CD4-positive, alpha-beta T cell treated with Interleukin-10 for 1 hour (primary cell): ENCODE measurements at regions not wholly inside any gene's neighbourhood (a gene's known extent, or its start where the extent isn't known, plus 50 kb on each side); places are given as distances from the start of the nearest gene placed in this dataset.

ENCODE experiments used
- DNase-seq: peaks from one replicate; pipeline ENCODE4 v3.0.0-alpha.2; 2020

DNA sequence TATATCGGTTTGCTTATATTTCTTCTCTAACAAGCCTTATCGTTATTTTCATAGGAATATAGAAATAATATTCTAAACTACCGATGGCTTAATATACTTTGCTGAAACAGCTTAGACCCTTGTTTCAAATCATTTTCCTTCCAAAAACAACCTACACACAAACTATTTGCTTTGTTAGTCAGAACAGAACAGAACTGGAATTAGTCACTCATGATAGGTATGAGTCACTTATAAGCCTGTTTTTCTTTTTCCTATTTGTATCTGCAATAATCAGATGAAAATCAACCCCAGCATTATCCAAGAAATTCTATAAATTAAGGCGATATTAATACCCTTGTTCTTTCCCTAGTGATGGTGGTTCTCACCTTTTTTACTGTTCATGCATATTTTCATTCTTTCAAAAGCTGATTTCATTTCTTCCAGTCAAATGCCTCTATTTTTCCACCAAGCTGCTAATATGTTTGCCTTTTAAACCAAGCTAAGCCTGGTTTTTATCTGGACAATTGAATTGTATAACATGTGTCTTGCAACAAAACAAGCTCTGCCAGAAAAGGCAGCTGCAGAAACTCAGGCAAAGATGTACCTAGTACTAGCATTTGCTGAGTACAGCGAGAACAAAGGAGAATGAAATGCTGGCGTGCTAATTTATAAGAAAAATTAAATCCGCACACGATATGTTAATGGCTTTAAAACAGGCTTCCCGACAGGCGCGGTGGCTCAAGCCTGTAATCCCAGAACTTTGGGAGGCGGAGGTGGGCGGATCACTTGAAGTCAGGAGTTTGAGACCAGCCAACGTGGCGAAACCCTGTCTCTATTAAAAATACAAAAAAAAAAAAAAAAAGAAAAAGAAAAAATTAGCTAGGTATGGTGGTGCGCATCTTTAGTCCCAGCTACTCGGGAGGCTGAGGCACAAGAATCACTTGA, 1418.2 kb downstream of the AACS start:
- DNase-seq, result no peak

GRCh38 chr12:126487431-126487980, 1422.3 kb downstream of the AACS start:
- no peak for DNase-seq

DNA sequence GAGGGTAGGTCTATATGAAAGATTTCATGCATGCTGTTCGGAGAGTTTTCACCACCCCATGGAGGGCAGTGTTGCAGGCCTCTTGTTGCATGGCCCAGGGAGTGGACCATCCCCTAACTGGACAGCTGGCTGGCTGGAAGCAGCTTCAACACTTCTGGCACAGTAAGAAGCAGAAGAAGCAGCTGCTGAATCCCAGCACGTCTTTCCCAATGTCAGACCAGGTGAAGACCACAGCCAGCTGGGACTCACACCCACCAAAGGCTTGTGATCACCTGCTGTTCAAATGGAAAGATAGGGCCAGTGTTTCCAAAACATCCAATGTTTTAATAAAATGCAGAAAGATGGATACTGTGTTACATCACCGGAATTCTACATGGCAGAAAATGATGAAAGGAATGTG, 1423.6 kb downstream of the AACS start:
- no peak for DNase-seq

DNA sequence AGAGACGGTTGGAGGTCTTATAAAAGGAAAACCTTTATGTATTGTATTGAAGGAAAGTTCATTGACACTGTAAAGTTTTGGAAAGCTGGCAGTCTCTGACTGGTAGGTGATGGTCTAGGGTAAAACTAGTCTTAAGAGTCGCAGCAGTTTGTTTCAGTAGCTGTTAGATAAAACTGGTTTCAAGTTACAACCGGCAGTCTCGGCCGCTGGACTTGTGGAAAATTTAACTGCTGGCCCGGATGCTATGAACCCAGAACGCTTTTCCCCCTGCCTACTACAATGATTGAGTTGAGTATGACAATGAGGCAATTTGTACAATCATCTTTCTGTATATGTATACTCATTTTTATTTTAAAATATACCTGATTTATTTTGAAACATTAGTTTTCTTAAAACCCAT, 1426.9 kb downstream of the AACS start:
- DNase-seq, result no peak

DNA sequence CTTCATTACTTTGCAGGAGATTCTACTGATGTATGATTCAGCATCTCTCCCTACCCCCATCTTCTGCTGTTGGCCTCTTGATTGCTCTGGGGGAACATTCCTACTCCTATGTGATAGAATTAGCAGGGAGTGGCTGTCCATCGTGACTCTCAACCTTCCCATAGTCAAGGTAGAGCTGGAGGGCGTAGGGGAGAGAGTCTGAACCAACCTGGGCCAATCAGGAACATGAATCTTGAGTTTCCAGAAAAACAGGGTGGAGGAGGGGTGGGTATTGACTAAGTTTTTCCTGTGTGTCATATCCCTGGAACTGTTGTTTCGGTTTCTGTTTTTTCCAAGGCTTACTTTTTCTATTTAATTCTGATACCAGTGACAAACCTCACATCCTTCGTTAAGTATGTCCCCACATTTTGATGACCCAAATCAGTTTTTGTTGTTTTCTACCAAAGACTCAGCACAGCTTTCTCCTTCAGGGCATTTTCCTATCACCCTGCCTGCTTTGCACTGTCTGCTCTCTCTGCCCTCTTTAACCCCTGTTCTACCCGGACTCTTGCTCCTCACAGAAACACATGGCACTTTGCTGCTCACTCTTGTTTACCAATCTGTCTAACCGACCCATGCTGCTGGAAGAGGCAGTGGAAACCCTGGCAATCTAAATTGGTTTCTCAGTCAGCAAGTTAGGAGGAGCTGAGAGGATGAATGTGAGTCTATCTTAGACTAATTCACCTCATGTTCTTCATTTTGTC, 1428.3 kb downstream of the AACS start:
- DNase-seq, result no peak

GRCh38 chr12:126496201-126496600, 1431.0 kb downstream of the AACS start:
- no peak for DNase-seq

GRCh38 chr12:126506426-126507182, 1441.4 kb downstream of the AACS start:
- DNase-seq, result no peak

GRCh38 chr12:126507231-126507630, 1442.0 kb downstream of the AACS start:
- no peak for DNase-seq

DNA sequence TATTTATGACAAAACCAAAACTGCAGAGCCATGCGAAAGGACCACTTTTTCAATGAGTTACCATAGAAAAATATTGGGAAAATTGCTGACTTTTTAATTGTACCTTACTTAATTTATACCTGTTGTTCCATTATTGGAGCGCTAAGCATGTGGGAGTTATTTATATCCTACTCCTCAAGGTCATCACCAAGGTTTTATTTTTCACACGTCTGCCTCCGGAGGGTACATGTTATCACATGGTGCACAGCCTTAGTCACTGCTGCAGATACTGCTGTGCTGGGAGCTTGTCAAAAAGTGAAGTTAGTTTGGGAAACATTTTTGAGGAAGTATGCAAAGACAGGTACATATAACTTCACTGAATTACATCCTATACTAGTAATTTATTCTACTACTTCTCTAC, 1444.3 kb downstream of the AACS start:
- DNase-seq, result no peak

GRCh38 chr12:126510630-126511029, 1445.4 kb downstream of the AACS start:
- DNase-seq, result no peak

DNA sequence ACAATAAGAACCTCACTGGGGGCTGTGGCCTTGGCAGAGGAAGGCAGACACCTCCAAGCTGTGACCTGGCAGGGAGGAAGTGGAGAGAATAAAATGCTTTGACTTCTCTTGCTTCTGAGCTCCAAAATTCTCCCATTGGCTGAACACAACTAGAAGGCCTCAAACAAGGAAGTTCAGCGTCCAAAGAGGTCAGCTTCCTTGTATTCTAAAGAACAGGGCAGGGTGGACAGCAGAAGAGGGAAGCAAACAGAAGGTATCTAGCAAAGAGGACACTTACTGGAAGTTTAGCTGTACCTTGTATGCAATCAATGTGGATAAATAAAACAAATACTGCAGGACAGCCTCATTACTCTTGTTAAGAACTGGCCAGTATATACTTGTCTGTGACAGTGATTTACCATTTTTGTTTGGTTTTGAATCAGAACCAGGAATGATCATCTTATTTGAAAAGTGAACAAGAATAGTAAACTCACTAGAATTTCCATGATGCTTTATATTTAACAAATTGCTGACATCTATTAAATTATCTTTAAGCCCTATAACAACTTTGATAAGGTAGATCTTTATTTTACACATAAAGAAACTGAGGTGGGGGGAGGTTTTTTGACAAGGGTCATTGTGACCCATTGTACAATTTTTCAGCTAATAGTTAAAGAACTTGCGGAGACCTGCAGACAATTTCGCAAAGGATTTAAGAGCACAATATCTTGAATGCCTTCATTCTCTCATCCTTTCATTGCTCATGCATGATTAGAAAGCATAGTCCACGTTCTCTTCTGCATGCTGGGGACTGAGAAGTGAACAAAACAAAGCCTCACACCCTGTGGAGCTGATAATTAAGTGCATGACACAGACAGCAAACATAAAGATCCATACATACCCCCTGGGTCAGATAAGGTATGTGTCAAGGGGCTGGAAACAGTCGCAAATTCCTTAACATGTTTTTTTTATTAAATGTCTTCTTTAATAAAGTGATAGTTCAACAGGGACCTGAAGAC, 1448.0 kb downstream of the AACS start:
- no peak for DNase-seq

GRCh38 chr12:126518596-126519200, 1453.5 kb downstream of the AACS start:
- DNase-seq, result no peak

DNA sequence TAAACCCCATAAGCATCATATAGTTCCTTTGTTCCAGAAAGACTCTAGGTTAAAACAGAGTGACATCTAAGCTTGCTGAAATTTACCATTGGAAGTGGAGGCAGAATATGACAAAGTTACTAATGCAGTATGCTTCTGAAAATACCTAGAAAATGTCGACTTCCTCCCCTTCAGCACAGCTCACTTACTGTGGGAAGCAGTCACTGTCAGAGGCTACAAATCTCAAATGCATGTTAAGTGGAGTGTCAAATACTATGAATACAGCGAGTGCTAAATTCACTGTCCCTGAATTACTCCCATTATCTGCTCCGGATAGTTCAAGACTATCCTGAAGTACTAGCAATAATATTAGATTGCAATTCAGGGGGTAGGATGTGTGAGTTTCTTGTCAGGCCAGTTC, 1454.6 kb downstream of the AACS start:
- no peak for DNase-seq

DNA sequence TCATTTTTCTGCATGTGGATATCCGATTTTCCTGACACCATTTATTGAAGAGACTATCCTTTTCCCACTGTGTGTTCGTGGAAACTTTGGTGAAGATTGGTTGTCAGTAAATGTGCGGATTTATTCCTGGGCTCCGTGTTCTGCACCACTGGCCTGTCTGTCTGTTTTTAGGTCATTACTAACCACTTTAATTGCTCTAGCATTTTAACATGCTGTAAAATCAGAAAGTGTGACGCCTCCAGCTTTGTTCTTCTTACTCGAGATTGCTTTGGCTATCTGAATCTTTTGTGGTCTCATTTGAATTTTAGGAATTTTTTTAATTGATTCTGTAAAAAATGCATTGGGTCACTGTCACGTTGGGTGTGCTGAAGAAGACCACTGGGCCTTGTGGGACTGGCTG, 1458.7 kb downstream of the AACS start:
- DNase-seq, result no peak

DNA sequence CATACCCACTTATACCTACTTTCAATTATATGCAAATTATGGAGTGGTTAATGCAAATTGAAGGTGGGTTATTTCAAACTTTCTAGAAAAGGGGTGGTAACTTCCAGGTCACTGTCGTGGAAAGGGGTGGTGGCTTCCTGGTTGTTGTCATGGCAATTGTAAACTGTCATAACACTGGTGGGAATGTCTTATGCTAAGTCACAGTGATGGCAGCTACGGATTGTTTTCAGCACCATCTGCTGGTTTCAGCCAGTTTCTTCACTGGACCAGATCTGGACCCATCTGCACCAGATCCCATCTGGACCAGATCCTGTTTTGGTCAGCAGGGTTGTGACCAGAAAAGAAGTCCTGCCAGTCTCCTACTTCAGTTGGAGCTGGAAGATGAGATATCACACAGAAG, 1469.3 kb downstream of the AACS start:
- DNase-seq, result no peak

DNA sequence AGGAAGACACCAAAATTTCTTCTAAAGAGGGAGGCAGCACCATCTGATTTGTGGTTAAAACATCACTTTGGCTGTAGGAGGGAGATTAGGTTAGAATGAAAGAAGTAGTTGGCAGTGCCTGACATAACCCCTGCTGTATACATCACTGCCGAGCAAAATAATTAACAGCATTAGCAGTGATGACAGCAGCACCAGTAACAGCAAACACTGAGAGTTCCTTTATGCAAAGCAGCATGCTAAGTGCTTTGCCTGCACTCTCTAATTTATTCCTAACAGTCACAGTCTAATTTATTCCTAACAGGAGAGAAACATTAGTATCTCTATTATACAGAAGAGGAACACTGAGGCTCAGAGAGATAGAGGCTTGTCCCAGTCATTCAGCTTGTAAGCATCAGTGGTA, 1469.7 kb downstream of the AACS start:
- DNase-seq, result no peak

GRCh38 chr12:126535971-126536370, 1470.7 kb downstream of the AACS start:
- DNase-seq, result no peak

GRCh38 chr12:126537961-126538530, 1472.8 kb downstream of the AACS start:
- no peak for DNase-seq

DNA sequence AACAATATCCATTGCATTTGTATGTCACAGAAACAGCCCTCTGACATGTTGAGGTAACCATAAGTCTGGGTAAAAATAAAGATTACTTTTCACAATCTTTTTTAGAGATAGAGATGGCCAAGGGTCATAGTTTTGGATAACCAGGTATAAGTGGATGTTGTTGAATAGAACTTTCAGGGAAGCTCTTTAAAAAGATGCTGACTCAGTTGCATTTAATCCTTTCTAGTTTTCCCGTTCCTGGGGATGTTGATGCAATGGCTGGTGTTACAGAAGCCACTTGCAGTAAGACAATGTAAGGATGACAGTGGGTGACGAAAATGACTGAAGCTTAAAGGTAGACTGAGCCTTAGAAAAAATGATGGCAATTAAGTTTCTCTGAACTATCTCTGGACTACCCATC, 1473.7 kb downstream of the AACS start:
- DNase-seq, result no peak

DNA sequence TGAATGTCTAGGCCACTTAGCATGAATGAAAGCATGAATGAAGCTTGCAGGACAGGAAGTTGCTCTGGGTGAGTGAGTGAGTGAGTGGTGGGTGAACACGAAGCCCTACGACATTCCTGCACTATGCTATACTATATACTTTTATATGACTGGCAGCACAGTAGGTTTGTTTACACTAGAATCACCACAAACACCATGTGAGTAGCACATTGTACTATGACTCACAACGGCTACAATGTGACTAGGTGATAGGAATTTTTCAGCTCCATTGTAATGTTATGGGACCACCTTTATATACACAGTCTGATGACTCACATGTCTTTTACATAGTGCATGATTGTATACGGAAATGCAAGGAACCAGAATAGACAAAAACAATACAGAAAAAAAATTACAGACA, 1480.2 kb downstream of the AACS start:
- DNase-seq, result no peak

GRCh38 chr12:126547905-126548304, 1482.7 kb downstream of the AACS start:
- DNase-seq, result no peak
